Liver (tissue), 8 donors: ENCODE measurements at regions not wholly inside any gene's neighbourhood (a gene's known extent, or its start where the extent isn't known, plus 50 kb on each side); places are given as distances from the start of the nearest gene placed in this dataset.

Source experiments
- DNase-seq: peaks from one replicate; pipeline ENCODE4 v3.0.0-alpha.2; 2017; ENCODE audit warnings: low spot score
- H3K27ac ChIP-seq, 2 donors: one replicate each; pipeline ENCODE4 v1.7.0; 2013; ENCODE audit warnings: inconsistent platforms in 2 of 2, low read length in 2 of 2, control low read depth in 1 of 2, low read depth in 1 of 2, mild to moderate bottlenecking in 1 of 2
- H3K27me3 ChIP-seq, 4 donors: one replicate each; pipeline versions ENCODE4 v1.6.1 to v1.7.0; 2013; ENCODE audit warnings: low read length in 3 of 4, inconsistent platforms in 1 of 4, mild to moderate bottlenecking in 1 of 4, moderate library complexity in 1 of 4; ENCODE audit not compliant: control insufficient read depth in 4 of 4, insufficient read depth in 4 of 4
- H3K36me3 ChIP-seq, 4 donors: one replicate each; pipeline versions ENCODE4 v1.6.1 to v1.7.0; 2013; ENCODE audit warnings: low read length in 3 of 4, mild to moderate bottlenecking in 3 of 4, low read depth in 1 of 4, moderate library complexity in 1 of 4; ENCODE audit not compliant: control insufficient read depth in 4 of 4, insufficient read depth in 3 of 4
- H3K4me1 ChIP-seq, 4 donors: one replicate each; pipeline versions ENCODE4 v1.6.1 to v1.7.0; 2013; ENCODE audit warnings: low read length in 3 of 4, mild to moderate bottlenecking in 3 of 4, moderate library complexity in 1 of 4; ENCODE audit not compliant: control insufficient read depth in 4 of 4, insufficient read depth in 4 of 4
- H3K4me3 ChIP-seq, 3 donors: one replicate each; pipeline versions ENCODE4 v1.6.1 to v1.7.0; 2013; ENCODE audit warnings: low read length in 3 of 3, control low read depth in 1 of 3, low read depth in 1 of 3, mild to moderate bottlenecking in 1 of 3
- H3K9ac ChIP-seq, 2 donors: one replicate each; pipeline ENCODE4 v1.7.0; 2013; ENCODE audit warnings: low read length in 2 of 2, mild to moderate bottlenecking in 2 of 2, moderate library complexity in 2 of 2, control low read depth in 1 of 2, low read depth in 1 of 2
- H3K9me3 ChIP-seq, 4 donors: one replicate each; pipeline versions ENCODE4 v1.6.1 to v1.7.0; 2013; ENCODE audit warnings: low read length in 3 of 4; ENCODE audit not compliant: control insufficient read depth in 4 of 4
- ATF3 ChIP-seq: IDR thresholded peaks from 2 replicates; pipeline ENCODE4 v1.6.1; 2016; ENCODE audit warnings: antibody characterized with exemption
- CTCF ChIP-seq: fragments of 150-350 bp; IDR thresholded peaks from 2 replicates; pipeline ENCODE4 v1.5.1; 2017; ENCODE audit warnings: improper control_type of control experiment, low read depth, low read length; ENCODE audit not compliant: missing input control
- FOXA1 ChIP-seq: IDR thresholded peaks from 2 replicates; pipeline ENCODE4 v1.6.1; 2016; ENCODE audit warnings: antibody characterized with exemption
- FOXA2 ChIP-seq: IDR thresholded peaks from 2 replicates; pipeline ENCODE4 v1.6.1; 2016; ENCODE audit warnings: antibody characterized with exemption
- GABPA ChIP-seq, 2 donors: IDR thresholded peaks in 1 of 2; conservative IDR thresholded peaks in 1 of 2; 2 replicates each; pipeline ENCODE4 v1.6.1; 2016; ENCODE audit warnings: antibody characterized with exemption in 2 of 2, mild to moderate bottlenecking in 1 of 2, moderate library complexity in 1 of 2
- HNF4A ChIP-seq, 2 donors: conservative IDR thresholded peaks; 2 replicates each; pipeline ENCODE4 v1.6.1; 2016; ENCODE audit warnings: antibody characterized with exemption in 2 of 2, mild to moderate bottlenecking in 2 of 2
- HNF4G ChIP-seq: IDR thresholded peaks from 2 replicates; pipeline ENCODE4 v1.6.1; 2016; ENCODE audit warnings: antibody characterized with exemption
- MAX ChIP-seq: IDR thresholded peaks from 2 replicates; pipeline ENCODE4 v1.6.1; 2016; ENCODE audit warnings: antibody characterized with exemption
- RAD21 ChIP-seq, 2 donors: IDR thresholded peaks; 2 replicates each; pipeline ENCODE4 v1.6.1; 2016; ENCODE audit warnings: antibody characterized with exemption in 2 of 2, mild to moderate bottlenecking in 2 of 2
- REST ChIP-seq: IDR thresholded peaks from 2 replicates; pipeline ENCODE4 v1.6.1; 2016; ENCODE audit warnings: antibody characterized with exemption, mild to moderate bottlenecking
- TAF1 ChIP-seq: conservative IDR thresholded peaks from 2 replicates; pipeline ENCODE4 v1.6.1; 2016; ENCODE audit warnings: antibody characterized with exemption, mild to moderate bottlenecking
- ZBTB33 ChIP-seq: IDR thresholded peaks from 2 replicates; pipeline ENCODE4 v1.6.1; 2016; ENCODE audit warnings: antibody characterized with exemption
- WGBS: extraction: QIAGEN DNeasy Blood & Tissue Kit; methylation state at CpG from one replicate; pipeline ENCODE4 v1.1.7; 2013; 5-methylcytosine and 5-hydroxymethylcytosine counted together
- donor health status: healthy.
- donor health status: healthy.
- donor health status: healthy.
- donor health status: healthy.
- donor health status: healthy.

GRCh38 chr6:18707714-18708439 is 320.7 kb downstream of the RNF144B start:
- no peak for DNase-seq
- no peak overlapping the region for H3K27ac ChIP-seq

GRCh38 chr6:18712595-18712994 is 325.4 kb downstream of the RNF144B start:
- Histone ChIP-seq H3K36me3 (no peaks in the 10 kb centered on the region), H3K4me3 (no peak overlapping the region)
- 61% methylated on average over 4 of the region's 4 CpGs for WGBS
- no peak for TF ChIP-seq FOXA2
- TF ChIP-seq HNF4G = no peak
- TF ChIP-seq ATF3 = no peak
- TF ChIP-seq GABPA (IDR thresholded peaks at IDR 0.05 in 1 of 2, conservative IDR thresholded peaks at IDR 0.05 in 1 of 2) = no peak
- TF ChIP-seq HNF4A (conservative IDR thresholded peaks at IDR 0.05) = no peak
- TF ChIP-seq TAF1 = no peak
- no peak for TF ChIP-seq ZBTB33
- no peak for TF ChIP-seq FOXA1
- TF ChIP-seq CTCF = no peak

More at GRCh38 chr6:18707714-18708439, 320.7 kb downstream of the RNF144B start:
- no peak overlapping the region for H3K4me3 ChIP-seq
- H3K9me3 ChIP-seq = peaks cover 0 to 4% (median under 1%) of the 10 kb centered on the region in 4 donors
- no peak for TF ChIP-seq ATF3
- TF ChIP-seq MAX = no peak
- no peak for TF ChIP-seq CTCF
- TF ChIP-seq REST = no peak
- no peak for TF ChIP-seq RAD21 (IDR thresholded peaks at IDR 0.05)
- no peak for TF ChIP-seq FOXA2
- no peak overlapping the region for H3K9ac ChIP-seq
- 64% methylated on average over 6 of the region's 6 CpGs for WGBS
- no peaks in the 10 kb centered on the region for H3K4me1 ChIP-seq
- H3K36me3 ChIP-seq = no peaks in the 10 kb centered on the region
- H3K27me3 ChIP-seq = no peaks in the 10 kb centered on the region

More at GRCh38 chr6:18712595-18712994, 325.4 kb downstream of the RNF144B start:
- Histone ChIP-seq H3K27ac (no peak overlapping the region), H3K4me1 (no peaks in the 10 kb centered on the region), H3K9ac (no peak overlapping the region), H3K9me3 (no peaks in the 10 kb centered on the region), H3K27me3 (no peaks in the 10 kb centered on the region)
- no peak for DNase-seq
